Stimulated activated CD8-positive, alpha-beta memory T cell treated with anti-CD3 and anti-CD28 coated beads, Interleukin-15, amount 100 ng/mL, for 48 hours (primary cell): ENCODE measurements at regions not wholly inside any gene's neighbourhood (a gene's known extent, or its start where the extent isn't known, plus 50 kb on each side); places are given as distances from the start of the nearest gene placed in this dataset.

Experiments
- DNase-seq, 2 donors: peaks; one replicate each; pipeline ENCODE4 v3.0.0-alpha.2; 2020; ENCODE audit warnings: low read depth in 2 of 2

- no peak for DNase-seq
Observed at GRCh38 chr2:104758199-104758620, 95.7 kb upstream of the POU3F3 start.

DNA sequence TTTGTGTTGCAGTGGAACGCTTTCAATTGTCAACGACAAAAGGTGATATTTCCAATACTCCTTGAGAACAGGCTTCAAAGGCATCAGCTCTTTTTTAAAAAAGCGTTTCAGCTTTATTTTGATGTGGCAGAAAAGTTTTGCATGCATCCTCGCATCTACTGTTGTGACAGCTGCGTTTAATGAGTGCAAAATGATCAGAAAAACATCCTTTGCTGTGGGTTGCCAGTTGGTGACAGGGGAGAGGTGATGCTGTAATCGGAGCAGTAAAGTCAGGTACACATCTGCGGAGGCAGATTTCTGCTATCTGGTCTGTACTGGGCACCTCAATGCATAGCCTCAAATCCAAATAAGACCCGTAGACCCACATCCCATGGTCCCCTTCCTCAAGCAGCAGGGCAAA, 91.9 kb upstream of the POU3F3 start:
- no peak for DNase-seq

GRCh38 chr2:104766683-104767082, 87.2 kb upstream of the POU3F3 start:
- DNase-seq: no peak

- no peak for DNase-seq
Observed at GRCh38 chr2:104768694-104769093, 85.2 kb upstream of the POU3F3 start.

DNA sequence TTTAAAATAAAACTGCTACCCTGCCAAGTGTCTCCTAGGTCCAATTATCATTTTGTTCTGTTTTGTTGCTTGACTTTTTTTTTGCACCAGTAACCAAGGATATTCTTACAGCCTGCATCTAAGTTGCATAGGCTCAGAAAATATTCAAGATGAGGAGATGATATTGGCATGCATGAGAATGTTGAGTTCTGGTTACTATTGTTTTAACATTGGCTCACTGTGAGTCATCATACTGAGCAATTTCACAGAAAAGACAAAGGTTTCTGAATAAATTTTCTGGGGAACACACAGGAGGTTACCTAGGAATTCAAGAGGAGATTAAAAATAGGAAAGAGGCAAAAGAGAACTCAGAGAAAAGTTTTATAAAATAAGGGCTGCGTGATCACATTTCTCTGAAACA, 84.8 kb upstream of the POU3F3 start:
- no peak for DNase-seq

DNA sequence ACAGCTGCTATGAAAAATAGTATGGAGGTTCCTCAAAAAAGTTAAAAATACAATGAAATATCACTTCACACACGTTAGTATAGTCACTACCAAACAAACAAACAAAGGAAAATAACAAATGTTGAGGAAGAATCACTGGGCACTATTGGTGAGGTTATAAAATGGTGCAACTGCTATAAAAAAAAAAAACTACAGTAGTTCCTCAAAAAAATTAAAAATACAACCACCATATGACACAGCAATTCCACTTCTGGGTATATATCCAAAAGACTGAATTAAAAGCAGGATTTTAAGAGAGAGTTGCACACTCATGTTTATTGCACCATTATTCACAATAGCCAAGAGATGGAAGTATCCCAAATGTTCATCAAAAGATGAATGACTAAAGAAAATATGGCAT, 80.9 kb upstream of the POU3F3 start:
- DNase-seq: no peak

DNA sequence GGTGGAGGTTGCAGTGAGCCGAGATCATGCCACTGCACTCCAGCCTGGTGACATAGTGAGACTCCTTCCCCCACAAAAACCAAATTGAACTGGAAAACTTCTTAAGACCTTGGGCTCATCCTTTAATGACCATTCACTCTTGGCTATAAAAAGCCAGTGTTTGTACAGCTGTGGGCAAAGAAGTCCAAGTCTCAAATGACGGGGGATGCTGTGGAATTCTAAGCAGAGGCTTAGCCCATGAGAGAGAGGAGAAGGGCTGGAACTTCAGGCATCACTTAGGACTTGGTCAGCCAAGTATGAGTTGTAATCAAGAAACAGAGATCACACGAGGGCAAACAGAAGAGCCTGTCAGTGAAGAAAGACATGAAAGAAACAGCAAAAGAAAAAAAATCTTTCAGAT, 79.3 kb upstream of the POU3F3 start:
- DNase-seq: no peak

DNA sequence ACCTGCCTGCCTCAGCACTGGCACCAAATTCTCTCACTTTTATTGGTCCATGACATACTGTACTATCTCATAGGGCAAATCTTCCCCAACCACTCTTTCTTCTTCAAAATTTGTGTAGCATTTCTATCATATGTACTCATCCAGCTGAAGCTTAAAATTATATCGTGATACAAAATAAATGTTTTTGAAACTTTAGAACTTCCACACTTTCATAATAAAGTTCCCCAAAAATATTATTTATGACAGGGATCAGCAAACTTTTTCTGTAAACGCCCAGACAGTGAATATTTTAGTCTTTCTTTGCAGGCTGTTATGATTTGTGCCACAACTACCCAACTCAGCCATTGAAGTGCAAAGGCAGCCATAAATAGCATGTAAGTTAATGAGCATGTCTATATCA, 76.2 kb upstream of the POU3F3 start:
- no peak for DNase-seq

- no peak for DNase-seq
Observed at GRCh38 chr2:104781151-104781550, 72.8 kb upstream of the POU3F3 start.

- DNase-seq: no peak
Observed at GRCh38 chr2:104784264-104784663, 69.7 kb upstream of the POU3F3 start.

- DNase-seq: no peak
Observed at GRCh38 chr2:104786204-104786603, 67.7 kb upstream of the POU3F3 start.

DNA sequence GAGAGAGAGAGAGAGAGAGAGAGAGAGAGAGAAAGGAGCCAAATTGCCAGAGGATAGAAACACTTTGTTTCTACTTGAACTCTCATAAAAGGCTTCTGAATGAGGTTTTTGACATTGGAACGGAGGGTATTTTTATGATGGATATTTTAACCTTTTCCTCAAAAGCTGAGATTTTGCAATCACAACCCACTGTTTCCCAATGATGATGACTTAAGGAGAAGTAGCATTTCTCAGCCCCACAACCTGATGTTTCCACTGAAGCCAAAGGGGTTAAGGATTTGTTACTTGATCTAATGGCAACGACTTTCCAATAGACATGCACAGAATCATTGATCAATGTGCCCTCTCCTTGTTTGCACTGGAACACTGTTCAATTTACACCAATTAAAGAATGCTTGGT, 67.1 kb upstream of the POU3F3 start:
- no peak for DNase-seq

DNA sequence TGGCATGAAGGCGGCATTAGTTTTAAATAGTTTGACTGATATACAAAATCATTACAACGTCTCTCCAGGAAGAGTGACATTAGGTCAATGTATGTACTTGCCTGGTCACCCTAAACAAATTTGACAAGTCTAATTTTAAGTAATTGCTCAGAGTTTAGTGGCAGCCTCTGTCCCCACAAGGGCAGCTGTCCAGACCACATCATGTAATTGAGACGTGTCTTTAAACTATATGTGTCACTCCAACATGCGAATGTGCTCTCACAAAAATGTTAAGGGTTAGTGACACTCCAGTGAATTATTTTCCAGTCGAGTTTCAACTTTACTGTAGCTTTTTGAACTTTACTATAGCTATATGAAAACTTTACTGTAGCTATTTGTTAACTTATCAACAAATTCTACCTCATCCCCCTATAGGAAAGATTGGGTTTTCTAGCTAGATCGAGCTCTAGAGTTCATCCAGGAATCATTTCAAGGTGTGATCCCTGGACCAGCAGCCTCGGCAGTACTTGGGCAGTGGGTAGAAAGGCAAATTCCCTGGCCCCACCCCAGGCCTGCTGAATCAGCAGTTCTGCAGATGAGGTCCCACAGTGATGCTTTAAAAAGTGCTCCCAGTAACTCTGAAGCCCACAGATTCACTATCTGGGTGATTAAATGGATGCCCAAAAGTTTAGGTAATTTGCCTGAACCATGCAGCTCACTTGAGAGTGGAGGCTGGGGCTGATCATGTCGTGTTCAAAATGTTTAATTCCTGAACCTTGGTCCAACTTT, 66.4 kb upstream of the POU3F3 start:
- DNase-seq: no peak

DNA sequence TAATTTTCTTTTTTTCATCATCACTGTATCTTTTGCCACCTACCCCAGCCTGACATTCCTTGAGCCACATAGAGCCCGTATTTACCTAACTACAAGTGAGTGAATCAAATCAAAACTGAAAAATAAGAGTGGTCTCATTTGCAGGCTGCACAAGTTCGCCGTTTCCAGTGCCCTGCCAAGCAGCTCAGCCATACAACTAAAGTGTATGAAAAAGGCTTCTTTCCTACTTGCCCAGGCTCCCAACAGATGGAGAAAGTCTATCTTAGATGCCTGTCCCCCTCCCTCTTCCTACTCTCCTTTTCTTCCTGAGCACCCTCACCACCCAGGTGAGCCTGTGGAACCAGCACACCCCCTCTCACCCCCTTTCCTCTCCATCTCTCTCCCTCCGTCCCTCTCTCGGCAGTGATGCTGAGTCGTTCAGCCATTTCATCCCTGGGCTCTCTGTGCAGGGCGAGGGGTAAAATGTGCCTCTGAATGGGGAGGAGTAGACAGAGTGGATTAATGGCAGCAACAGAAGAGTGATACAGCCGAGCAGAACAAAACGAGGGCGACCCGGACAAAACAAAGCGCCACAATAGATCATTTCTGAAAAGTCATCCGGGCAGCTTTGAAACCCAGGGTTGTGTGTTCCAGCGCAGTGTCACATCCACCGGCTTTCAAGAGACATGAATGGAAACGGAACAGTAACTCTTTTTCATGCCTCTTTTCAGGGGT, 65.0 kb upstream of the POU3F3 start:
- no peak for DNase-seq

DNA sequence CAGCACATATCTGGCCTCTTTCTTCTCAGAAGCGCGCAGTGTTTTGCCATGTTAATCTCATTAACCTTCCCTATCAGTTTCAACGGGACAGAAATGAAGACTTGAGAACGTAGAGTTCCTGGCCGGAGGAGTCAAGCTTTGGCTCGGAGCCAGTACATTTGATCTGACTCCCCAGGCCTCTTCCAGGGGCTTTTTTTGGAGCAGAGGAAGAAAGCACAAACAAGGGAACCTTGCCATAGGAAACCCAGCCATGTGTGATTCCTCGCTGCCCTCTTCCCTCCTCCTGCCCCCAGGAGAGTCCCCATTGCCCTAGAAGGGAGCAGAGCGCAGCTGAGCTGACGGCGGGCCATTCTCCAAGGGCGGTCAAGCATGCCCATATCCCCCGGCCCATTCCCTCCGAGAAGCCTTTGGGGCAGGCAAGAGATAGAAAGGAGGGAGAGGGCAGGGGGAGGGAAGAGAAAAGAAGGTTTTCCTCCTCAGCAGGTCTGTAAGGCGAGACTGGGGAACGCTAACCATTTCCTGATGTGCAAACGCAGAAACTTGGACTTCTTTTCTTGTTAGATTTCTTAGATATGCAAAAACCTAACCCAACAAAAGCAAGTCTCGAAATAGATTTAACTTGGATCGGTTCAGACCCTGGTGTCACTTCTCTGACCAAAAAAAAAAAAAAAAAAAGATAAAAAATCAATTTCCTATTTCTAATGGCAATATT, 63.7 kb upstream of the POU3F3 start:
- DNase-seq: no peak

- no peak for DNase-seq
Observed at GRCh38 chr2:104790901-104791495, 62.9 kb upstream of the POU3F3 start.

GRCh38 chr2:104793966-104794365, 59.9 kb upstream of the POU3F3 start:
- no peak for DNase-seq

GRCh38 chr2:104794441-104794840, 59.5 kb upstream of the POU3F3 start:
- DNase-seq: no peak
